Right lobe of liver (tissue), 6 donors: ENCODE measurements at regions not wholly inside any gene's neighbourhood (a gene's known extent, or its start where the extent isn't known, plus 50 kb on each side); places are given as distances from the start of the nearest gene placed in this dataset.

Experiments
- ATAC-seq, 4 donors: fragments of 200-7000 bp; cut with Tn5 transposase; one replicate each; pipeline ENCODE4 v1.9.1; 2020; ENCODE audit warnings: mild to moderate bottlenecking in 4 of 4, moderate library complexity in 4 of 4
- DNase-seq, 3 donors: peaks; one replicate each; pipeline ENCODE4 v3.0.0-alpha.2; 2020
- H3K27ac ChIP-seq, 3 donors: fragments of 200-600 bp; one replicate each; pipeline ENCODE4 v1.8.0; 2022
- H3K27me3 ChIP-seq, 2 donors: fragments of 200-600 bp; one replicate each; pipeline ENCODE4 v1.8.0; 2022
- H3K36me3 ChIP-seq, 4 donors: fragments of 200-600 bp; sonication (generic) in 1 of 4; one replicate each; pipeline versions ENCODE4 v1.5.1 to v1.8.0; 2017 to 2022; ENCODE audit warnings: control low read depth in 1 of 4
- H3K4me1 ChIP-seq, 4 donors: fragments of 200-600 bp; sonication (generic) in 1 of 4; one replicate each; pipeline versions ENCODE4 v1.5.1 to v1.8.0; 2017 to 2022; ENCODE audit warnings: control low read depth in 1 of 4
- H3K4me3 ChIP-seq, 3 donors: fragments of 200-600 bp; one replicate each; pipeline ENCODE4 v1.8.0; 2022
- H3K9me3 ChIP-seq, 4 donors: fragments of 200-600 bp; sonication (generic) in 1 of 4; one replicate each; pipeline versions ENCODE4 v1.5.1 to v1.8.0; 2017 to 2022; ENCODE audit warnings: control low read depth in 1 of 4
- CTCF ChIP-seq, 4 donors: fragments of 200-600 bp in 3 of 4; fragments of 450-650 bp in 1 of 4; IDR thresholded peaks; one replicate each; pipeline versions ENCODE4 v1.5.1 to v1.8.0; 2016 to 2022; ENCODE audit warnings: antibody characterized with exemption in 4 of 4, mild to moderate bottlenecking in 2 of 4
- POLR2A ChIP-seq: fragments of 450-650 bp; IDR thresholded peaks from one replicate; pipeline ENCODE4 v1.6.1; 2017; ENCODE audit warnings: antibody characterized with exemption, mild to moderate bottlenecking
- WGBS: methylation state at CpG from one replicate; pipeline ENCODE4 v1.1.6; 2018; ENCODE audit warnings: low coverage, low lambda C conversion rate; ENCODE audit not compliant: insufficient coverage; ENCODE audit errors: missing lambda C conversion rate; 5-methylcytosine and 5-hydroxymethylcytosine counted together
- intact Hi-C, 2 donors: fragments of 100-400 bp; cut with DNase I; formaldehyde crosslinking; loops; one replicate each; pipeline versions ENCODE4 v1.11.2 to v1.14.1; 2022
- donor health status: DM: no; HTN: yes; CAD: no.
- donor health status: DM: no; HTN: no; CAD: no.
- donor health status: DM: no; HTN: no; CAD: no.
- donor health status: DM: no; HTN: yes; CAD: no.
- donor health status: DM: no; HTN: yes; CAD: no.

DNA sequence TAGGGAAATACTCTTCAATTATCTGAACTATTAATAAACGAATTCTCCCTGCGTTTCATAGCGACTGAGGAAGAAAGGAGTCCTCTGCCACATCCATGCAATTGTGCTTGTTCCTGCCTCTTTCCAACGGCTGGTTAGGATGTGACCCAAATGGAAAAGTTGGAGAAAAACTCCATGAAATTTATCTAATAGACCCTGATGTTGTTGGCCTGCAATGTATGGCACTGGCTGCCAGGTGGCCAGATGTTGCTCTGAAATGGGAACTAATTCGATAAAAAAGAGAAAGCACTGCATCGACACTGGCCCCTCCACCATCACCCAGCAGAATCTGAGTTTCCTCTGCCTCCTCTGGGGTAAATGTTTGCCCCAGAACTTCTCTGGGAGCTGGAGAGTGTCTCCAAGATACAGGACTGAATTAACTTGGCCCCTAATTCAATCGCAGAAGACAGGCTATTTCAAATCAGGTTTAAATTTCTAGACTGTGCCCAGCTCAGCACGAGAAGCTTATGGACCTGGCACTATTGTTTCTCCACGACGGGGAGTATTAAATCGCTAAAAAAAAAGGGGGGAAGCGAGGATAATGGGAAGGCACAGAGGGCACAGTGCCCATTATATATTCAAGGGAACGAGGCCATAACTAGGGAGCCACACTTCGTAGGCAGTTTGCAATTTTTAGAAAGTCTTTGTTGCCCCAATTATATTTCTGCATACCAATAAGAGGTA lies 103.9 kb downstream of the ZIC5 start:
- Histone ChIP-seq H3K4me1 (no peaks in the 10 kb centered on the region), H3K36me3 (no peaks in the 10 kb centered on the region), H3K27me3 (no peaks in the 10 kb centered on the region), H3K27ac (no peak overlapping the region), H3K4me3 (no peak overlapping the region), H3K9me3 (no peaks in the 10 kb centered on the region)
- TF ChIP-seq CTCF (IDR thresholded peaks at IDR 0.05) (no peak), POLR2A (no peak)
- intact Hi-C loops, result no loop called here
- no peak for DNase-seq
- 89% methylated on average over 14 of the region's 14 CpGs for WGBS
- ATAC-seq, result no peak

DNA sequence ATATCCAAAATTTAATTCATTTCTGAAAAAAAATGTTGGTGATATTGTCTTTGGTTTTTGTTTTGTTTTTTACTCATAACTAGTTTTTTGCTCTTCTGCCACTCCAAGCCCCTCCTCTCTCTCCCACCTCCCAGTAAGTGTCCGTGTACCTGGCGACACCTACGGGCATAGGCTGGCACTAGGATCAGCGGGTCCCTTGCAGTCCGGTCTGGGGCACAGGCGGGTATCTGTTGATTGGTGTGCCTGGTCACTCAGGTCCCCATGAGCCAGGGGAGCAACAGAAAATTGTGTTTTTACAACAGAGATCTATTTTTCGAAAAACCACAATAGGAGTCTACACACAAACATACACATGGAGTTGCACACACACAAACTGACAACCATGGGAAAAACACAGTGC lies 104.8 kb downstream of the ZIC5 start:
- ATAC-seq (no peak), DNase-seq (no peak)
- intact Hi-C loops, result no loop called here
- 97% methylated on average over 5 of the region's 7 CpGs for WGBS
- no peaks in the 10 kb centered on the region for H3K9me3 ChIP-seq
- H3K4me3 ChIP-seq, result no peak overlapping the region
- no peaks in the 10 kb centered on the region for H3K36me3 ChIP-seq
- H3K27me3 ChIP-seq, result no peaks in the 10 kb centered on the region
- H3K27ac ChIP-seq, result no peak overlapping the region
- H3K4me1 ChIP-seq, result no peaks in the 10 kb centered on the region
- no peak for TF ChIP-seq POLR2A
- TF ChIP-seq CTCF (IDR thresholded peaks at IDR 0.05), result no peak

DNA sequence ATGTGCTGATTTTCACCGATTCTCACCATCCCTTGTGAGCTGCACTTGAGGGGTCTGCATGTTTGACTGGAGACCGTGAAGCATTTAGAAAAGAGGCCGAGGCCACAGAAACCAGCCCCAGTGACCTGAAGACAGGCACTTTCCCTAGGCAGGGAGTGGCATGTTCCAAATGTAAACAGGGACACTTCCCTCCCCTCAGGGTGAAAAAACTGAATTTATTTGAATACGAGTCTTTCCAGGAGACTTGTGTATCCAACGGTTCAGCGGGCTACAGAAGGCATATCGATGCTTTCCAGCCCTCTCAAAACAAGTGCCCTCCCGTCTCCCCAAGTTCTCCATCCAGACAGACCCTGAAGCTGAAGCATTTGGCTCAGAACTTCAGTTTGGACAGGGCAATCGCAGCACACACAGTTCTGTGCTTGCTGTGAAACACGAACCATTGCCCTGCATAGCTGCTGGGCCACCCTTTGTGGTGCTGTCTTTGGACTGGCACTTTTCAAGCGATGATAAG lies 106.1 kb downstream of the ZIC5 start:
- 94% methylated on average over 7 of the region's 11 CpGs for WGBS
- no peaks in the 10 kb centered on the region for H3K36me3 ChIP-seq
- ATAC-seq (no peak), DNase-seq (no peak)
- H3K4me3 ChIP-seq, result no peak overlapping the region
- no peak overlapping the region for H3K27ac ChIP-seq
- no peak for TF ChIP-seq POLR2A
- TF ChIP-seq CTCF (IDR thresholded peaks at IDR 0.05), result no peak
- H3K4me1 ChIP-seq, result no peaks in the 10 kb centered on the region
- H3K9me3 ChIP-seq, result no peaks in the 10 kb centered on the region
- H3K27me3 ChIP-seq, result no peaks in the 10 kb centered on the region
- intact Hi-C loops, result no loop called here

DNA sequence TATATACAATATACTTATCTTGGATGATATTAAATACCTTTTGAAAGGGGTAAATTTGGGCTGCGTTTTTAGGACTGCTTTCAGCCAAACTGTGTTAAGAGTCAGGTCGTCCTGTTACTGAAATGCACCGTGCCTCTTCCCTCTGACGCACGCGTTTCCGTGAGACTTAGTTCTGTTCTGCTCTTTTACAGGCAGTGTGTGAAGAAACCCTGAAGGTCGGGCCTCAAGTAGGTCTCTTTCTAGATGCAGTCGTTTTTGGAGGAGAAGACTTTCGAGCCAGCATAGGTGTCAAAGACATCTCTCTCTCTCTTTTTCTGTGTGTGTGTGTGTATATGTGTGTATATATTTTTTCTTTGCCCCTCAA lies 107.0 kb downstream of the ZIC5 start:
- H3K27me3 ChIP-seq, result no peaks in the 10 kb centered on the region
- no peaks in the 10 kb centered on the region for H3K9me3 ChIP-seq
- ATAC-seq, result no peak
- 83% methylated on average over 10 of the region's 10 CpGs for WGBS
- no peak overlapping the region for H3K4me3 ChIP-seq
- intact Hi-C loops, result no loop called here
- TF ChIP-seq CTCF (IDR thresholded peaks at IDR 0.05), result no peak
- no peak for TF ChIP-seq POLR2A
- no peaks in the 10 kb centered on the region for H3K36me3 ChIP-seq
- H3K4me1 ChIP-seq, result no peaks in the 10 kb centered on the region
- no peak for DNase-seq
- H3K27ac ChIP-seq, result no peak overlapping the region
